22Rv1 (cell line): ENCODE measurements at regions not wholly inside any gene's neighbourhood (a gene's known extent, or its start where the extent isn't known, plus 50 kb on each side); places are given as distances from the start of the nearest gene placed in this dataset.

Experiments used
- H3K27ac ChIP-seq: fragments of 450-650 bp; 2 replicates; pipeline ENCODE4 v1.5.1; 2017
- ZFX ChIP-seq: fragments of 450-650 bp; IDR thresholded peaks from 2 replicates; pipeline ENCODE4 v1.6.1; 2017; ENCODE audit warnings: antibody characterized with exemption, borderline replicate concordance
- TF ChIP-seq, protein P1 (sequence below): fragments of 450-650 bp; IDR thresholded peaks from 2 replicates; pipeline ENCODE4 v1.5.1; 2017; ENCODE audit warnings: mild to moderate bottlenecking

DNA sequence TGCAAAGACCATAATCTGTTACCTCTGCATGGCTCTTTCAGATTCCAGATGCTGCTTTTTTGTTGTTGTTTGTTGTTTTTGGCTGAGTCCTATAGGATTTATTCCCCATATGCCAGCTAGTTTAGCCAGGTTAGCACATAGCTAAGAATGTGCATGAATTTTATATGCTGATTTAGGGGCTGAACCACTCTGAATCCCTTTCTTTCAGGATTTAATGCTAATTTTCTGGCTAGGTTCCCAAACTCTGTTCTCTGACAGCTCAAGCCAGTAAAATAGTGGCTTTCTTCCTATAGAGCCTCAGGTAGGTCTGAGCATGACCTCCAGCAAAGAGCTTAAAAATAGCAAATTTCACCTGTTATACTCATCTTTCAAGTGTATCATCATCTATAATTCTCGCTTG is 521.4 kb downstream of the CAAP1 start:
- no peak overlapping the region for H3K27ac ChIP-seq
- TF ChIP-seq, protein P1, sequence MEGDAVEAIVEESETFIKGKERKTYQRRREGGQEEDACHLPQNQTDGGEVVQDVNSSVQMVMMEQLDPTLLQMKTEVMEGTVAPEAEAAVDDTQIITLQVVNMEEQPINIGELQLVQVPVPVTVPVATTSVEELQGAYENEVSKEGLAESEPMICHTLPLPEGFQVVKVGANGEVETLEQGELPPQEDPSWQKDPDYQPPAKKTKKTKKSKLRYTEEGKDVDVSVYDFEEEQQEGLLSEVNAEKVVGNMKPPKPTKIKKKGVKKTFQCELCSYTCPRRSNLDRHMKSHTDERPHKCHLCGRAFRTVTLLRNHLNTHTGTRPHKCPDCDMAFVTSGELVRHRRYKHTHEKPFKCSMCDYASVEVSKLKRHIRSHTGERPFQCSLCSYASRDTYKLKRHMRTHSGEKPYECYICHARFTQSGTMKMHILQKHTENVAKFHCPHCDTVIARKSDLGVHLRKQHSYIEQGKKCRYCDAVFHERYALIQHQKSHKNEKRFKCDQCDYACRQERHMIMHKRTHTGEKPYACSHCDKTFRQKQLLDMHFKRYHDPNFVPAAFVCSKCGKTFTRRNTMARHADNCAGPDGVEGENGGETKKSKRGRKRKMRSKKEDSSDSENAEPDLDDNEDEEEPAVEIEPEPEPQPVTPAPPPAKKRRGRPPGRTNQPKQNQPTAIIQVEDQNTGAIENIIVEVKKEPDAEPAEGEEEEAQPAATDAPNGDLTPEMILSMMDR, result no peak

DNA sequence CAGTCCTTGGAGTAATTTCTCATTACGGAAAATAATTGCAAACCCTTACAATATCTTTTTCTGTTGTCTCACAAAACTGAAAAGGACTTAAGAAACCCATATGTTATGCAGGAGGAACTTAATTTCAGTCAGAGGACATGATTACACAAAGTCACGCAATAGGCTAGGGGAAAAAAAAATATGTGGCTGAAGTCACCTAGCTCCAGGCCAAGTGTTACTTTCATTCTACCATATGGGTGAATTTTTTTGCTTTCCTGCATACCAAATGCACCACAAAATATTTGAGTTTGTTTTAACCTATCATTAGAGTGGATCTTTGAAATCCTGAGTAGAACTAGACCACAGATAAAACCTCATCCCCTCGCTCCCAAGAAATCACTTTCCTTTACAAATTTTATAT is 523.5 kb downstream of the CAAP1 start:
- no peak for TF ChIP-seq ZFX
- TF ChIP-seq, protein P1, result no peak
- H3K27ac ChIP-seq, result no peak overlapping the region

DNA sequence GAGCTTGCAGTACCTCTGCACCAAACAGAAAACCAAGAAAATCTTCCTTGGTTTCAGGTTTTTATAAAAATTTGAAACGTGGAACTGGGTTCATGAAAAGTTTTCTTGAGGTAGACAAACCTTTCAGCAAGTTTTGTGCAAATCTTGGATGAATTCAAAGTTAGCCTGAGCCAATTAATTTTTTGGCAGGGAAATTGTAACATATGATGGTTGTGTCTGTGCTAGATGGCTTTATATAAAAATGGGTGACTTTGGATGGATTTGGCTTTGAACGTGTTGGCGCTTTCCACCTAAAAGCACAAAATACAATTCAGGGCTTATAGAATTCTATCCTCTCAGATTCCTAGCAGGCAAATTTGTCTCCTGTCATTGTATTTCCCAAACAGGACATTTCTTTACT is 524.4 kb downstream of the CAAP1 start:
- no peak for TF ChIP-seq ZFX
- TF ChIP-seq, protein P1, result no peak
- H3K27ac ChIP-seq, result no peak overlapping the region

DNA sequence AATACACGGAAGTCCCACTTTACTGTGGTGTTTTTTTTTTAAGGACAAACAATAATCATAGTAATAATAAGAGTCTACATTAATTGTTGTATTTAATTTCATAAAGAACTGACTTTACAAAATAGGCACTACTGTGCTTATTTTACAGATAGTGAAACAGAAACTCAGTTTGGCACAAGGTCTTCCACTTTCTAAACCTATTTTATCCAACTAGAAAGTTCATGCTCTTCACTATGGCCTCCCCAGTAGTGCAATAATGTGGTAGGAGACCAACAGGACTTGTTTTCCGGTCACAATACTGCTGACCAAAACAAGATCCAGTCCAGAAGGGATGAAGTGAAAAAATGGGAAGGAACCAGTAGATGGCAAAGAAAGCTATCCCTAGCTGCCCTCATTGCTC is 531.6 kb downstream of the CAAP1 start:
- TF ChIP-seq, protein P1, result no peak
- TF ChIP-seq ZFX, result no peak
- no peak overlapping the region for H3K27ac ChIP-seq

DNA sequence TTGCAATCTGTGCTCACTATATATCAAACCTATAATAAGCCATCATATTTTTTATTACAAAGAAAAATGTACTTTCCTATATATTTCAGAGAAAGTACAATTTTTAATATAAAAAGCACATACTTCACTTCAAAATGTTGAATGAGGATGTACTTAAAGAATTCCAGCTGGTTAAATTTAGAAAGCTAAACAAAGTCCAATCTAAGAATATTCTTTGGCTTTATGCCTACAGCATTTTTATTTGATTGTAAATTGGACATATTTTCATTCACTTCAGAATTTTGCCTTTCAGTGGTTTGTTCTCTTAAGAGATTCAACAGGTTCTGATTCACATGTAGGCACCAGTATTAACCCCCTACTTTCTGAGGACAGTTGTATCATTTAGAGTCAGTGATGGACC is 533.8 kb downstream of the CAAP1 start:
- no peak for TF ChIP-seq ZFX
- TF ChIP-seq, protein P1, result no peak
- H3K27ac ChIP-seq, result no peak overlapping the region

DNA sequence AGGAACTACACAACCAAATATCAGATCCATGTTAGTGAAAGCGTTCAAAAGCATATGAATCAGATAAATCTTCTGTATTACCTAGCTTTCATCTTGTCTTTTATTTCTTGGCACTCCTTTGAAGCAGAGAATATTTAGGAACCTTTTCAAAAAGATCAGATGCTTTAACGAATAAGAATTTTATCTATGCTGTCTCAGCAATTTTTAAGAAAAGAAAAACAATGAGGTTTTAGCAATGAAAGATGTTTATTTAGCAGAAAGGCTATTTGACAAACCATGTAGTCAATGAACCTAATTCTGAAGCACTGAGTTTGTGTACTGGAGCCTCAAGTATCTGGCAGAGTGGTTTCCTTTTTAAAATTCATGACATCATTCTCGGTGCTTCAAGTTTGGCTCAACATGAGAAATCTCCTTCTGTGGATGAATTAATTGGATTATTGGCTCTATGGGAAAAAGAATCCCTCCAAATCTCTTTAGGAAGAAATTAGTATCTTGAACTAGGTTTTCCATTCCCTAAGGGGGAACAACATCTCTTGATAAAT is 534.7 kb downstream of the CAAP1 start:
- no peak for TF ChIP-seq ZFX
- TF ChIP-seq, protein P1, result no peak
- H3K27ac ChIP-seq, result no peak overlapping the region

DNA sequence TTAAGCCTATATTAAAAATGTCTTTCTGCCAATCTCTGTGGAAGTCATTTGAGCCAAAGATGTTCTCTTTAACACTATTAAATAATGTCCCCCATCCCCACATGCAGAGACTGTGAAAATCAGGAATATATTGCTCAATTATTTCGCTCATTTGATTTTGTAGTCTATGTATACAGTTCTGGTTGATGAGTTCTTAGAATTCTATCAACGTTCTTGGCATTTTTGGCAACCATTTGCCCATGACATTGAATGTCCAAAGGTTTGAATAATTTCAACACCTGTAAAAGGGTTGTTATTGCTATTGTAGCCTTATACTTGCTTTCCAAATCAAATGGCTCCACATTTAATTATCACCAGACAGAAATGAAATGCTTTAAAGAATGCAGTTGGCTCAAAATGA is 536.1 kb downstream of the CAAP1 start:
- no peak overlapping the region for H3K27ac ChIP-seq
- TF ChIP-seq, protein P1, result no peak
- no peak for TF ChIP-seq ZFX
